ENCODE measurements at regions not wholly inside any gene's neighbourhood (a gene's known extent, or its start where the extent isn't known, plus 50 kb on each side); places are given as distances from the start of the nearest gene placed in this dataset.

DNA sequence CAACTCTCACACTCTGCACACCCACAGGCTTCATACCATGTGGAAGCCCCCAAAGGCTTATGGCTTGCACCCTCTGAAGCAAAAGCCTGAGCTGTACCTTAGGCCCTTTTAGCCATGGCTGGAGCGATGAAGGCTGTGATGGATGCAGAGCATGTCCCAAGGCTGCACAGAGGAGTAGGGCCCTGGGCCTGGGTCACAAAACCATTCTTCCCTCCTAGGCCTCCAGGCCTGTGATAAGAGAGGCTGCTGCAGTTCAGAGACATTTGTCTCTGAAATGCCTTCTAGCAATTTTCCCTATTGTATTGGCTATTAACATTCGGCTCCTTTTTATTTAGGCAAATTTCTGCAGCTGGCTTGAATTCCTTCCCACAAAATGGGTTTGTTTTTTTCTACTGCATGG lies 1707.7 kb downstream of the MRPL39 start:
- no peak overlapping the region for H3K4me2 ChIP-seq (ENCODE audit: low read length)
- no peak overlapping the region for H4K8ac ChIP-seq (ENCODE audit: low read depth, low read length)
- H3K36me3 ChIP-seq (ENCODE audit: control insufficient read depth, insufficient read depth, low read length) = no peaks in the 10 kb centered on the region
- no peaks in the 10 kb centered on the region for H3K27me3 ChIP-seq (ENCODE audit: insufficient read depth, low read length, poor library complexity)
- H3K79me1 ChIP-seq (ENCODE audit: low read length) = no peaks in the 10 kb centered on the region
- no peak overlapping the region for H3K18ac ChIP-seq (ENCODE audit: low read length)
- H3K23ac ChIP-seq (ENCODE audit: low read length) = no peak overlapping the region
- no peak for DNase-seq
- H3K4ac ChIP-seq (ENCODE audit: low read depth, low read length) = no peak overlapping the region
- H3K9ac ChIP-seq (ENCODE audit: low read length) = no peak overlapping the region
- no peak overlapping the region for H2BK15ac ChIP-seq (replicated peaks; ENCODE audit: low read depth)
- no peak overlapping the region for H2AK5ac ChIP-seq (ENCODE audit: low read length)
- no peak overlapping the region for H3K27ac ChIP-seq (ENCODE audit: low read depth, low read length)
- no peak overlapping the region for H4K5ac ChIP-seq (ENCODE audit: low read length)
- no peaks in the 10 kb centered on the region for H3K79me2 ChIP-seq (ENCODE audit: control insufficient read depth, insufficient read depth, low read length)
- H3K4me3 ChIP-seq (ENCODE audit: low read length) = no peak overlapping the region
- H2BK120ac ChIP-seq (ENCODE audit: low read depth, low read length) = no peak overlapping the region
- WGBS (ENCODE audit: extremely low coverage, insufficient coverage, low lambda C conversion rate) = no CpG with 5 or more reads among the region's 2 CpGs
- H3K56ac ChIP-seq (ENCODE audit: low read length) = no peak overlapping the region
- no peaks in the 10 kb centered on the region for H3K4me1 ChIP-seq (ENCODE audit: control insufficient read depth, low read depth, low read length)
- H2BK5ac ChIP-seq (ENCODE audit: low read length) = no peak overlapping the region

DNA sequence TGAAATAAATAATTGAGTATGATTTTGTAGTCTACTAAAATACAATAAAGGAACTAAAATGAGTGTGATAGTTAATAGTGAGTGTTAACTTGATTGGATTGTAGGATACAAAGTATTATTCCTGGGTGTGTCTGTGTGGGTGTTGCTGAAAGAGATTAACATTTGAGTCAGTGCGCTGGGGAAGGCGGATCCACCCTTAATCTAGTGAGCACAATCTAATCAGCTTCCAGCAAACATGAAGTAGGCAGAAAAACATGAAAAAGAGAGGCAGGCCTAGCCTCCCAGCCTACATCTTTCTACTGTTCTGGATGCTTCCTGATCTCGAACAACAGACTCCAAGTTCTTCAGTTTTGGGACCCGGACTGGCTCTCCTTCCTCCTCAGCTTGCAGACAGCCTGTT lies 1716.6 kb downstream of the MRPL39 start:
- no peak overlapping the region for H3K4me3 ChIP-seq (ENCODE audit: low read length)
- H2AK5ac ChIP-seq (ENCODE audit: low read length) = no peak overlapping the region
- no peak overlapping the region for H2BK15ac ChIP-seq (replicated peaks; ENCODE audit: low read depth)
- no peak overlapping the region for H3K4ac ChIP-seq (ENCODE audit: low read depth, low read length)
- H3K9ac ChIP-seq (ENCODE audit: low read length) = no peak overlapping the region
- H4K5ac ChIP-seq (ENCODE audit: low read length) = no peak overlapping the region
- no peak overlapping the region for H4K8ac ChIP-seq (ENCODE audit: low read depth, low read length)
- H3K36me3 ChIP-seq (ENCODE audit: control insufficient read depth, insufficient read depth, low read length) = no peaks in the 10 kb centered on the region
- no peak for DNase-seq
- H2BK120ac ChIP-seq (ENCODE audit: low read depth, low read length) = no peak overlapping the region
- WGBS (ENCODE audit: extremely low coverage, insufficient coverage, low lambda C conversion rate) = no CpG with 5 or more reads among the region's 4 CpGs
- H3K18ac ChIP-seq (ENCODE audit: low read length) = no peak overlapping the region
- H3K56ac ChIP-seq (ENCODE audit: low read length) = no peak overlapping the region
- H3K79me2 ChIP-seq (ENCODE audit: control insufficient read depth, insufficient read depth, low read length) = no peaks in the 10 kb centered on the region
- H3K4me2 ChIP-seq (ENCODE audit: low read length) = no peak overlapping the region
- H2BK5ac ChIP-seq (ENCODE audit: low read length) = no peak overlapping the region
- no peaks in the 10 kb centered on the region for H3K4me1 ChIP-seq (ENCODE audit: control insufficient read depth, low read depth, low read length)
- no peaks in the 10 kb centered on the region for H3K79me1 ChIP-seq (ENCODE audit: low read length)
- no peak overlapping the region for H3K23ac ChIP-seq (ENCODE audit: low read length)
- no peaks in the 10 kb centered on the region for H3K27me3 ChIP-seq (ENCODE audit: insufficient read depth, low read length, poor library complexity)
- H3K27ac ChIP-seq (ENCODE audit: low read depth, low read length) = no peak overlapping the region

DNA sequence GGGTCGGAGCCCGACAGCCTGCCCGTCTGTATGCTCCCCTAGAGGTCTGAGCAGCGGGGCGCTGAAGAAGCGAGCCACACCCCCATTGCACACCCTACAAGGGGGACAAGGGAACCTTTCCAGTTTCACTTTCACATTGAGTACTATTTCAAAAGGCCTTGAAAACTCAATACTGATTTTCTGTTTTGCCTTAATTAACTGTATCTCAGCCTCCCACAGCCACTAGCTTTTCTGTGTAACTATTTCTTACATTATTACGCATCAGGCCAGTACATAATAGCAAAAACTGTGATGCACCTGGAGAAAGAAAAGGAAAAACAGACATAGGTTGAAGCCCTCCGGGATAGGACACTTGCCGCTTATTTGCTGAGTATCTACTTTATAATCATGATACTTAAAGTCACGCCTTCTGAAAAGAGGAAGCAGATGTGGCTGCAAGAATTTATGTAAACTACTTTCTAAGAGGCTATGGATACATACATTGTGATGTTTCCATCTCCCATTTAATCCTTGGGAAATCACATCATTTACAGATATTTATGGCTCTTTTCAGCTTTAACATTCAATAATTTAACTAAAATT lies 1719.5 kb downstream of the MRPL39 start:
- DNase-seq = no peak
- Histone ChIP-seq H2BK120ac (ENCODE audit: low read depth, low read length) (no peak overlapping the region), H4K8ac (ENCODE audit: low read depth, low read length) (no peak overlapping the region), H2AK5ac (ENCODE audit: low read length) (no peak overlapping the region), H3K4me1 (ENCODE audit: control insufficient read depth, low read depth, low read length) (no peaks in the 10 kb centered on the region), H3K56ac (ENCODE audit: low read length) (no peak overlapping the region), H3K79me2 (ENCODE audit: control insufficient read depth, insufficient read depth, low read length) (no peaks in the 10 kb centered on the region), H3K18ac (ENCODE audit: low read length) (no peak overlapping the region), H2BK15ac (replicated peaks; ENCODE audit: low read depth) (no peak overlapping the region), H3K27me3 (ENCODE audit: insufficient read depth, low read length, poor library complexity) (no peaks in the 10 kb centered on the region), H2BK5ac (ENCODE audit: low read length) (no peak overlapping the region), H4K5ac (ENCODE audit: low read length) (no peak overlapping the region), H3K23ac (ENCODE audit: low read length) (no peak overlapping the region), H3K27ac (ENCODE audit: low read depth, low read length) (no peak overlapping the region), H3K79me1 (ENCODE audit: low read length) (no peaks in the 10 kb centered on the region), H3K4me3 (ENCODE audit: low read length) (no peak overlapping the region), H3K36me3 (ENCODE audit: control insufficient read depth, insufficient read depth, low read length) (no peaks in the 10 kb centered on the region), H3K9ac (ENCODE audit: low read length) (no peak overlapping the region), H3K4me2 (ENCODE audit: low read length) (no peak overlapping the region), H3K4ac (ENCODE audit: low read depth, low read length) (no peak overlapping the region)
- no CpG with 5 or more reads among the region's 10 CpGs for WGBS (ENCODE audit: extremely low coverage, insufficient coverage, low lambda C conversion rate)

DNA sequence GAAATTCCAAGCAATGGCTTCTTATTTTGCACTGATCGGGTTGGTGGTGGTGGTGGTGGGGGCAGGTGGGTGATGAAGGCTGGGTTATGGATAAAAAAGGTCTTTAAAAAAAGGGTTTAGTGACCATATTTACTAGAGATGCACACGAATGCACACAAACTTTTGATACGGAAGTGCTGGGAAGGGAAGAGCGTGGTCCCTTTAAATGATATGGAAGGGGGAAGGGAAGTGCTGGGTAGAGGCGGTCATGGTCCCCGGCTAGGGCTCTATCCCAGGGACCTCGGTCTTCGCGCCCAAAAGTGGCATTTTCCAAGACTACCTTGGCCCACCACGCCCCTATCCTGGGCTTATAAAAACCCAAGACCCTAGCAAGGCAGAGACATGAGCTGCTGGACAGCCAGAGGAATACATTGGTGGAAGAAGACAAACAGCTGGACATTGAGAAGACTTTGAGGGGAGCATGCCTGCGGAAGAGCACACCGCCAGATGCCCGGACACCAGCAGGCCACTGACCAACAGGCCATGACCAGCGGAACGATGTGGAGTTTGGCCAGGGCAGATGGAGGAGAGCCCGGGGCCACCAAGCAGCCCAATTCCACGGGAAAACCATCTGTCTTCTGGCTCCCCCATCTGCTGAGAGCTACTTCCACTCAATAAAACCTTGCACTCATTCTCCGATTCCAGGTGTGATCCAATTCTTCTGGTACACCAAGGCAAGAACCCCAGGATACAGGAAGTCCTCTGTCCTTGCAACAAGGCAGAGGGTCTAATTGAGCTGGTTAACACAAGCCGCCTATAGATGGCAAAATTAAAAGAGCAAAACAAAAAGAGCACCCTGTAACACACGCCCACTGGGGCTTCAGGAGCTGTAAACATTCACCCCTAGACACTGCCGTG lies 1720.2 kb downstream of the MRPL39 start:
- WGBS (ENCODE audit: extremely low coverage, insufficient coverage, low lambda C conversion rate) = no CpG with 5 or more reads among the region's 21 CpGs
- Histone ChIP-seq H3K79me1 (ENCODE audit: low read length) (no peaks in the 10 kb centered on the region), H3K9ac (ENCODE audit: low read length) (no peak overlapping the region), H3K4me3 (ENCODE audit: low read length) (no peak overlapping the region), H3K27me3 (ENCODE audit: insufficient read depth, low read length, poor library complexity) (no peaks in the 10 kb centered on the region), H2AK5ac (ENCODE audit: low read length) (no peak overlapping the region), H3K4me2 (ENCODE audit: low read length) (no peak overlapping the region), H4K5ac (ENCODE audit: low read length) (no peak overlapping the region), H3K36me3 (ENCODE audit: control insufficient read depth, insufficient read depth, low read length) (no peaks in the 10 kb centered on the region), H2BK5ac (ENCODE audit: low read length) (no peak overlapping the region), H3K27ac (ENCODE audit: low read depth, low read length) (no peak overlapping the region), H3K56ac (ENCODE audit: low read length) (no peak overlapping the region), H3K4me1 (ENCODE audit: control insufficient read depth, low read depth, low read length) (no peaks in the 10 kb centered on the region), H4K8ac (ENCODE audit: low read depth, low read length) (no peak overlapping the region), H2BK120ac (ENCODE audit: low read depth, low read length) (no peak overlapping the region), H2BK15ac (replicated peaks; ENCODE audit: low read depth) (no peak overlapping the region), H3K23ac (ENCODE audit: low read length) (no peak overlapping the region), H3K18ac (ENCODE audit: low read length) (no peak overlapping the region), H3K4ac (ENCODE audit: low read depth, low read length) (no peak overlapping the region), H3K79me2 (ENCODE audit: control insufficient read depth, insufficient read depth, low read length) (no peaks in the 10 kb centered on the region)
- DNase-seq = no peak

DNA sequence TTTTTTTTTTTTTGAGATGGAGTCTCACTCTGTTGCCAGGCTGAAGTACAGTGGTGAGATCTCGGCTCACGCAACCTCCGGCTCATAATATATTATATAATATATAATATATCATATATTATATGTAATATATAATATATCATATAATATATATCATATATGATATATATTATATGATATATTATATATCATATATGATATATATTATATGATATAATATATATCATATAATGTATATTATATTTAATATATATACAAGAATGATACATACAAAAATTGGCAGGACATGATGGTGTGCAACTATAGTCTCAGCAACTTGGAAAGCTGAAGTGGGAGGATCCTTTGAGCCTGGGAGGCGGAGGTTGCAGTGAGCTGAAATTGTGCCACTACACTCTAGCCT lies 1725.5 kb downstream of the MRPL39 start:
- no peak overlapping the region for H2BK120ac ChIP-seq (ENCODE audit: low read depth, low read length)
- H3K79me2 ChIP-seq (ENCODE audit: control insufficient read depth, insufficient read depth, low read length) = no peaks in the 10 kb centered on the region
- no peak overlapping the region for H3K9ac ChIP-seq (ENCODE audit: low read length)
- H3K27me3 ChIP-seq (ENCODE audit: insufficient read depth, low read length, poor library complexity) = no peaks in the 10 kb centered on the region
- no peaks in the 10 kb centered on the region for H3K4me1 ChIP-seq (ENCODE audit: control insufficient read depth, low read depth, low read length)
- WGBS (ENCODE audit: extremely low coverage, insufficient coverage, low lambda C conversion rate) = no CpG with 5 or more reads among the region's 4 CpGs
- no peak overlapping the region for H4K8ac ChIP-seq (ENCODE audit: low read depth, low read length)
- DNase-seq = no peak
- H3K36me3 ChIP-seq (ENCODE audit: control insufficient read depth, insufficient read depth, low read length) = no peaks in the 10 kb centered on the region
- H3K56ac ChIP-seq (ENCODE audit: low read length) = no peak overlapping the region
- H3K79me1 ChIP-seq (ENCODE audit: low read length) = no peaks in the 10 kb centered on the region
- no peak overlapping the region for H2AK5ac ChIP-seq (ENCODE audit: low read length)
- no peak overlapping the region for H4K5ac ChIP-seq (ENCODE audit: low read length)
- H3K4me2 ChIP-seq (ENCODE audit: low read length) = no peak overlapping the region
- no peak overlapping the region for H3K4me3 ChIP-seq (ENCODE audit: low read length)
- no peak overlapping the region for H2BK15ac ChIP-seq (replicated peaks; ENCODE audit: low read depth)
- no peak overlapping the region for H3K27ac ChIP-seq (ENCODE audit: low read depth, low read length)
- no peak overlapping the region for H2BK5ac ChIP-seq (ENCODE audit: low read length)
- H3K4ac ChIP-seq (ENCODE audit: low read depth, low read length) = no peak overlapping the region
- no peak overlapping the region for H3K18ac ChIP-seq (ENCODE audit: low read length)
- H3K23ac ChIP-seq (ENCODE audit: low read length) = no peak overlapping the region
